Mucosa of descending colon (tissue), 3 donors: ENCODE measurements at regions not wholly inside any gene's neighbourhood (a gene's known extent, or its start where the extent isn't known, plus 50 kb on each side); places are given as distances from the start of the nearest gene placed in this dataset.

Experiments
- ATAC-seq: fragments of 200-7000 bp; cut with Tn5 transposase; one replicate; pipeline ENCODE4 v1.9.1; 2020; ENCODE audit warnings: mild to moderate bottlenecking, moderate library complexity
- DNase-seq, 3 donors: peaks; one replicate each; pipeline ENCODE4 v3.0.0-alpha.2; 2020
- H3K36me3 ChIP-seq: fragments of 200-600 bp; one replicate; pipeline ENCODE4 v1.8.0; 2021; ENCODE audit warnings: low read depth, mild to moderate bottlenecking
- H3K4me1 ChIP-seq: fragments of 200-600 bp; one replicate; pipeline ENCODE4 v1.8.0; 2021; ENCODE audit warnings: low read depth, mild to moderate bottlenecking
- H3K4me3 ChIP-seq: fragments of 200-600 bp; one replicate; pipeline ENCODE4 v1.8.0; 2021; ENCODE audit warnings: mild to moderate bottlenecking
- H3K9me3 ChIP-seq: fragments of 200-600 bp; one replicate; pipeline ENCODE4 v1.8.0; 2021; ENCODE audit warnings: mild to moderate bottlenecking
- CTCF ChIP-seq: fragments of 200-600 bp; IDR thresholded peaks from one replicate; pipeline ENCODE4 v1.8.0; 2022; ENCODE audit warnings: antibody characterized with exemption, mild to moderate bottlenecking
- intact Hi-C, 2 donors: fragments of 100-400 bp; cut with DNase I in 1 of 2; cut with micrococcal nuclease in 1 of 2; formaldehyde crosslinking; loops; one replicate each; pipeline versions ENCODE4 v1.11.0 to v1.11.1; 2022; cut with DNase I, micrococcal nuclease
- donor health status: DM: no; HTN: no; CAD: no; lungs with moderate emphysema.
- donor health status: DM: no; HTN: no; CAD: no.
- donor health status: DM: no; HTN: yes; CAD: no.

- intact Hi-C loops: no loop called here
- no peak for DNase-seq
- Histone ChIP-seq H3K4me3 (no peak overlapping the region), H3K4me1 (no peaks in the 10 kb centered on the region), H3K36me3 (no peaks in the 10 kb centered on the region), H3K9me3 (peaks cover 3% of the 10 kb centered on the region)
- TF ChIP-seq CTCF: no peak
- peak; percentile 65 for ATAC-seq
These were observed 170.0 kb downstream of the MRPL14 start for GRCh38 chr6:43957273-43957672.

- DNase-seq (no peak), ATAC-seq (no peak)
- intact Hi-C loops: no loop called here
- no peak for TF ChIP-seq CTCF
- Histone ChIP-seq H3K4me3 (no peak overlapping the region), H3K4me1 (no peaks in the 10 kb centered on the region), H3K36me3 (no peaks in the 10 kb centered on the region), H3K9me3 (peaks cover 3% of the 10 kb centered on the region)
These were observed 170.8 kb downstream of the MRPL14 start for GRCh38 chr6:43956478-43956877.

- intact Hi-C loops: no loop called here
- TF ChIP-seq CTCF: no peak
These were observed 172.7 kb downstream of the MRPL14 start for GRCh38 chr6:43954311-43955131.

GRCh38 chr6:43953794-43954310 lies 173.4 kb downstream of the MRPL14 start:
- peaks cover 3% of the 10 kb centered on the region for H3K9me3 ChIP-seq
- no peaks in the 10 kb centered on the region for H3K36me3 ChIP-seq
- H3K4me3 ChIP-seq: no peak overlapping the region
- DNase-seq (no peak), ATAC-seq (no peak)
- TF ChIP-seq CTCF: no peak
- H3K4me1 ChIP-seq: no peaks in the 10 kb centered on the region
- intact Hi-C loops: no loop called here

More at GRCh38 chr6:43954311-43955131, 172.7 kb downstream of the MRPL14 start:
- Histone ChIP-seq H3K4me3 (no peak overlapping the region), H3K4me1 (no peaks in the 10 kb centered on the region), H3K9me3 (peaks cover 3% of the 10 kb centered on the region), H3K36me3 (no peaks in the 10 kb centered on the region)
- no peak for DNase-seq
- ATAC-seq: no peak

GRCh38 chr6:43953256-43953655 lies 174.0 kb downstream of the MRPL14 start:
- intact Hi-C loops: no loop called here
- Histone ChIP-seq H3K36me3 (no peaks in the 10 kb centered on the region), H3K9me3 (peaks cover 3% of the 10 kb centered on the region), H3K4me1 (no peaks in the 10 kb centered on the region), H3K4me3 (no peak overlapping the region)
- no peak for TF ChIP-seq CTCF
- DNase-seq (no peak), ATAC-seq (no peak)
